K562 (cell line): ENCODE measurements at regions not wholly inside any gene's neighbourhood (a gene's known extent, or its start where the extent isn't known, plus 50 kb on each side); places are given as distances from the start of the nearest gene placed in this dataset.

Experiments used
- BRD4 ChIP-seq: fragments of 200-600 bp; sonication (generic); IDR thresholded peaks from 2 replicates; pipeline ENCODE4 v1.6.1; 2017; ENCODE audit warnings: inconsistent platforms
- CXXC5 ChIP-seq: fragments of 250-450 bp; sonication (Bioruptor Pico); IDR thresholded peaks from 2 replicates; pipeline ENCODE4 v1.8.0; 2022; ENCODE audit warnings: inconsistent platforms, mild to moderate bottlenecking, moderate library complexity
- HEY1 ChIP-seq: fragments of 250-450 bp; sonication (Bioruptor Pico); IDR thresholded peaks from 2 replicates; pipeline ENCODE4 v1.5.0; 2020; ENCODE audit warnings: mild to moderate bottlenecking, moderate library complexity, borderline replicate concordance
- NFYB ChIP-seq: IDR thresholded peaks from 2 replicates; pipeline ENCODE4 v1.6.1; 2011; ENCODE audit warnings: mild to moderate bottlenecking, moderate library complexity; ENCODE audit not compliant: insufficient read length; ENCODE audit errors: extremely low read depth
- PHTF2 ChIP-seq: fragments of 250-450 bp; sonication (Bioruptor Pico); IDR thresholded peaks from 2 replicates; pipeline ENCODE4 v1.5.0; 2021; ENCODE audit warnings: mild to moderate bottlenecking
- RBM15 ChIP-seq: fragments of 200-400 bp; formaldehyde crosslinking; IDR thresholded peaks from 2 replicates; pipeline ENCODE4 v1.6.1; 2018; ENCODE audit warnings: mild to moderate bottlenecking, low read length, moderate library complexity; ENCODE audit not compliant: insufficient read depth
- RFX5 ChIP-seq: IDR thresholded peaks from 2 replicates; pipeline ENCODE4 v1.6.1; 2011; ENCODE audit warnings: low read depth, mild to moderate bottlenecking, improper control_type of control experiment, low read length
- SETDB1 ChIP-seq: IDR thresholded peaks from one replicate; pipeline ENCODE4 v1.6.1; 2012; ENCODE audit warnings: low read length, control low read depth, inconsistent platforms
- TBP ChIP-seq: optimal IDR thresholded peaks from 2 replicates; pipeline ENCODE3; 2011; ENCODE audit warnings: low read depth, low read length, improper control_type of control experiment
- THAP12 ChIP-seq: fragments of 250-450 bp; sonication (Bioruptor Pico); IDR thresholded peaks from 2 replicates; pipeline ENCODE4 v1.9.0; 2021; ENCODE audit warnings: mild to moderate bottlenecking, inconsistent platforms
- TSHZ1 ChIP-seq: fragments of 250-450 bp; sonication (Bioruptor Pico); IDR thresholded peaks from 2 replicates; pipeline ENCODE4 v1.4.0; 2020; ENCODE audit warnings: mild to moderate bottlenecking, moderate library complexity
- VEZF1 ChIP-seq: fragments of 200-800 bp; sonication (Bioruptor generic); IDR thresholded peaks from 2 replicates; pipeline ENCODE4 v1.6.1; 2017; ENCODE audit warnings: missing genetic modification characterization, missing compliant biosample characterization
- ZNF280B ChIP-seq: fragments of 250-450 bp; sonication (Bioruptor Pico); IDR thresholded peaks from 2 replicates; pipeline ENCODE4 v1.5.1; 2021; ENCODE audit warnings: mild to moderate bottlenecking
- ZNF324 ChIP-seq: fragments of 250-450 bp; sonication (Bioruptor Pico); IDR thresholded peaks from 2 replicates; pipeline ENCODE4 v1.4.0; 2020; ENCODE audit warnings: mild to moderate bottlenecking
- ZNF584 ChIP-seq: fragments of 200-800 bp; sonication (Bioruptor generic); IDR thresholded peaks from 2 replicates; pipeline ENCODE4 v1.6.1; 2016; ENCODE audit warnings: low read depth, mild to moderate bottlenecking, missing genetic modification characterization, missing compliant biosample characterization
- ZNF76 ChIP-seq: fragments of 250-450 bp; sonication (Bioruptor Pico); IDR thresholded peaks from 2 replicates; pipeline ENCODE4 v1.4.0; 2020; ENCODE audit warnings: mild to moderate bottlenecking, moderate library complexity, borderline replicate concordance
- ZNF778 ChIP-seq: fragments of 450-650 bp; formaldehyde crosslinking; IDR thresholded peaks from 2 replicates; pipeline ENCODE4 v1.4.0; 2020; ENCODE audit warnings: mild to moderate bottlenecking, moderate library complexity
- ZZZ3 ChIP-seq: fragments of 450-650 bp; IDR thresholded peaks from 2 replicates; pipeline ENCODE4 v1.6.1; 2016; ENCODE audit warnings: antibody characterized with exemption, mild to moderate bottlenecking, moderate library complexity
- TF ChIP-seq, protein P1 (sequence below): conservative IDR thresholded peaks from 2 replicates; pipeline ENCODE4 v1.6.1; 2011; ENCODE audit warnings: low read depth, mild to moderate bottlenecking, low read length; ENCODE audit not compliant: control insufficient read depth

- TF ChIP-seq, protein P1, sequence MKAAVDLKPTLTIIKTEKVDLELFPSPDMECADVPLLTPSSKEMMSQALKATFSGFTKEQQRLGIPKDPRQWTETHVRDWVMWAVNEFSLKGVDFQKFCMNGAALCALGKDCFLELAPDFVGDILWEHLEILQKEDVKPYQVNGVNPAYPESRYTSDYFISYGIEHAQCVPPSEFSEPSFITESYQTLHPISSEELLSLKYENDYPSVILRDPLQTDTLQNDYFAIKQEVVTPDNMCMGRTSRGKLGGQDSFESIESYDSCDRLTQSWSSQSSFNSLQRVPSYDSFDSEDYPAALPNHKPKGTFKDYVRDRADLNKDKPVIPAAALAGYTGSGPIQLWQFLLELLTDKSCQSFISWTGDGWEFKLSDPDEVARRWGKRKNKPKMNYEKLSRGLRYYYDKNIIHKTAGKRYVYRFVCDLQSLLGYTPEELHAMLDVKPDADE = peak; percentile 62; the same call in 1 of the 2 replicates
- TF ChIP-seq ZNF280B (no peak), ZNF584 (CRISPR knock-in tag) (no peak), CXXC5 (CRISPR knock-in tag) (peak; percentile 84), TBP (no peak), ZZZ3 (no peak), BRD4 (no peak), RBM15 (no peak), PHTF2 (CRISPR knock-in tag) (no peak), THAP12 (CRISPR knock-in tag) (no peak), VEZF1 (CRISPR knock-in tag) (peak; percentile 59), ZNF324 (CRISPR knock-in tag) (no peak), ZNF778 (no peak), SETDB1 (no peak), ZNF76 (no peak), TSHZ1 (CRISPR knock-in tag) (no peak), NFYB (no peak), HEY1 (CRISPR knock-in tag) (no peak), RFX5 (no peak)
These were observed 119.6 kb downstream of the KLF6 start (continued) for GRCh38 chr10:3665316-3665908.
